Left renal cortex interstitium (tissue), 4 donors: ENCODE measurements at regions not wholly inside any gene's neighbourhood (a gene's known extent, or its start where the extent isn't known, plus 50 kb on each side); places are given as distances from the start of the nearest gene placed in this dataset.
"Not testable (repeated sequence)": the region's sequence is repeated elsewhere in the genome, so short reads cannot be mapped to it uniquely, and the experiment has no call there.

ENCODE experiments used
- DNase-seq, 4 donors: peaks; one replicate each; pipeline ENCODE4 v3.0.0-alpha.2; 2013; ENCODE audit warnings: low read depth in 4 of 4, low spot score in 2 of 4, missing footprints in 1 of 4

GRCh38 chr13:99686157-99686572 lies 184.9 kb downstream of the TM9SF2 start:
- DNase-seq, result no peak

- DNase-seq, result no peak
These were observed 180.4 kb downstream of the TM9SF2 start for GRCh38 chr13:99681695-99682094.

- DNase-seq, result no peak
These were observed 176.1 kb downstream of the TM9SF2 start for GRCh38 chr13:99677116-99677951.

GRCh38 chr13:99671746-99672145 lies 170.5 kb downstream of the TM9SF2 start:
- no peak for DNase-seq

GRCh38 chr13:99669096-99669495 lies 167.8 kb downstream of the TM9SF2 start:
- not testable (repeated sequence) for DNase-seq

- DNase-seq, result no peak
These were observed 165.0 kb downstream of the TM9SF2 start for GRCh38 chr13:99666146-99666805.

GRCh38 chr13:99665711-99666110 lies 164.4 kb downstream of the TM9SF2 start:
- DNase-seq, result no peak

GRCh38 chr13:99663908-99664307 lies 162.6 kb downstream of the TM9SF2 start:
- DNase-seq, result no peak

- no peak for DNase-seq
These were observed 162.0 kb downstream of the TM9SF2 start for GRCh38 chr13:99663185-99663825.

- DNase-seq, result no peak
These were observed 161.4 kb downstream of the TM9SF2 start for GRCh38 chr13:99662678-99663077.

- no peak for DNase-seq
These were observed 160.5 kb downstream of the TM9SF2 start for GRCh38 chr13:99661791-99662190.

- DNase-seq, result no peak
These were observed 158.7 kb downstream of the TM9SF2 start for GRCh38 chr13:99659866-99660554.

GRCh38 chr13:99659226-99659625 lies 158.0 kb downstream of the TM9SF2 start:
- DNase-seq, result no peak

- peak; percentile 50 to 75 (median 67) for DNase-seq
These were observed 157.2 kb downstream of the TM9SF2 start for GRCh38 chr13:99658261-99658991.

- DNase-seq, result no peak
These were observed 156.6 kb downstream of the TM9SF2 start for GRCh38 chr13:99657848-99658260.

GRCh38 chr13:99656844-99657381 lies 155.6 kb downstream of the TM9SF2 start:
- DNase-seq, result no peak

- DNase-seq, result peak in 3 of 4 donors; percentile 52 to 75 (median 55)
These were observed 154.9 kb downstream of the TM9SF2 start for GRCh38 chr13:99656092-99656745.

GRCh38 chr13:99655351-99656091 lies 154.2 kb downstream of the TM9SF2 start:
- no peak for DNase-seq

GRCh38 chr13:99654076-99654475 lies 152.8 kb downstream of the TM9SF2 start:
- no peak for DNase-seq
